Astrocyte (in vitro differentiated cells and primary cell): ENCODE measurements at regions not wholly inside any gene's neighbourhood (a gene's known extent, or its start where the extent isn't known, plus 50 kb on each side); places are given as distances from the start of the nearest gene placed in this dataset.
A peak's percentile ranks its signal among the peaks of the same experiment; 100 is the strongest.

Source experiments
- DNase-seq: peaks from one replicate; pipeline ENCODE4 v3.0.0-alpha.2; 2010; ENCODE audit warnings: low read depth
- FAIRE-seq: peaks from 2 replicates; lab custom pipeline; 2011; peaks lifted over from hg19 to GRCh38; lab: Jason Lieb, UNC
- H2AFZ ChIP-seq: 2 replicates; pipeline ENCODE4 v1.6.0; 2012; ENCODE audit warnings: low read depth, low read length, inconsistent platforms
- H3K27ac ChIP-seq: 2 replicates; pipeline ENCODE4 v1.5.1; 2011; ENCODE audit warnings: low read depth, low read length, inconsistent platforms
- H3K27me3 ChIP-seq: 2 replicates; pipeline ENCODE4 v1.6.0; 2011; ENCODE audit warnings: low read length, inconsistent platforms; ENCODE audit not compliant: insufficient read depth
- H3K36me3 ChIP-seq: 2 replicates; pipeline ENCODE4 v1.5.1; 2011; ENCODE audit warnings: low read length, inconsistent platforms; ENCODE audit not compliant: insufficient read depth
- H3K4me1 ChIP-seq: 2 replicates; pipeline ENCODE4 v1.5.1; 2011; ENCODE audit warnings: low read length, inconsistent platforms; ENCODE audit not compliant: insufficient read depth
- H3K4me2 ChIP-seq: 2 replicates; pipeline ENCODE4 v1.6.0; 2012; ENCODE audit warnings: low read length, inconsistent platforms
- H3K4me3 ChIP-seq: 2 replicates; pipeline ENCODE4 v1.5.1; 2011; ENCODE audit warnings: low read depth, mild to moderate bottlenecking, low read length, inconsistent platforms; ENCODE audit not compliant: insufficient read depth
- H3K79me2 ChIP-seq: 2 replicates; pipeline ENCODE4 v1.6.0; 2012; ENCODE audit warnings: mild to moderate bottlenecking, low read length, inconsistent platforms; ENCODE audit not compliant: insufficient read depth
- H3K9ac ChIP-seq: 2 replicates; pipeline ENCODE4 v1.6.0; 2012; ENCODE audit warnings: mild to moderate bottlenecking, low read length, inconsistent platforms
- H3K9me3 ChIP-seq: 2 replicates; pipeline ENCODE4 v1.5.1; 2012; ENCODE audit warnings: low read depth, mild to moderate bottlenecking, low read length, inconsistent platforms; ENCODE audit not compliant: insufficient read depth
- H4K20me1 ChIP-seq: 2 replicates; pipeline ENCODE4 v1.6.0; 2012; ENCODE audit warnings: low read length, inconsistent platforms; ENCODE audit not compliant: insufficient read depth
- H3K27ac Mint-ChIP-seq: one replicate; pipeline ENCODE4 v1.8.0; 2021; ENCODE audit warnings: mild to moderate bottlenecking, mixed read lengths; ENCODE audit not compliant: unreplicated experiment
- H3K27me3 Mint-ChIP-seq: one replicate; pipeline ENCODE4 v1.8.0; 2021; ENCODE audit warnings: low read depth, mixed read lengths; ENCODE audit not compliant: unreplicated experiment
- H3K36me3 Mint-ChIP-seq: one replicate; pipeline ENCODE4 v1.8.0; 2021; ENCODE audit warnings: low read depth, mixed read lengths; ENCODE audit not compliant: unreplicated experiment
- H3K4me1 Mint-ChIP-seq: one replicate; pipeline ENCODE4 v1.8.0; 2021; ENCODE audit warnings: low read depth, mixed read lengths; ENCODE audit not compliant: unreplicated experiment
- H3K4me3 Mint-ChIP-seq: one replicate; pipeline ENCODE4 v1.8.0; 2021; ENCODE audit warnings: mild to moderate bottlenecking, moderate library complexity, mixed read lengths; ENCODE audit not compliant: unreplicated experiment
- H3K9me3 Mint-ChIP-seq: one replicate; pipeline ENCODE4 v1.8.0; 2021; ENCODE audit warnings: mild to moderate bottlenecking, mixed read lengths; ENCODE audit not compliant: unreplicated experiment
- CTCF ChIP-seq: IDR thresholded peaks from 2 replicates; pipeline ENCODE4 v1.5.1; 2011; ENCODE audit warnings: low read depth, mild to moderate bottlenecking, inconsistent platforms, low read length, moderate library complexity; ENCODE audit not compliant: insufficient read depth
- EZH2 ChIP-seq: IDR thresholded peaks from 2 replicates; pipeline ENCODE4 v1.6.1; 2012; ENCODE audit warnings: mild to moderate bottlenecking, low read length, inconsistent platforms; ENCODE audit not compliant: insufficient read depth

- Histone ChIP-seq H3K36me3 (no peaks in the 10 kb centered on the region), H4K20me1 (no peaks in the 10 kb centered on the region), H3K27me3 (no peaks in the 10 kb centered on the region), H3K9ac (no peak overlapping the region), H3K9me3 (no peaks in the 10 kb centered on the region), H3K27ac (no peak overlapping the region), H3K4me3 (no peak overlapping the region), H3K4me1 (peaks cover 5% of the 10 kb centered on the region), H3K79me2 (no peaks in the 10 kb centered on the region), H3K4me2 (no peak overlapping the region), H2AFZ (no peak overlapping the region)
- DNase-seq = no peak
- Mint-ChIP-seq H3K4me3 (no peak overlapping the region), H3K9me3 (no peaks in the 10 kb centered on the region), H3K27ac (no peak overlapping the region), H3K27me3 (no peaks in the 10 kb centered on the region), H3K4me1 (peaks cover 6% of the 10 kb centered on the region), H3K36me3 (no peaks in the 10 kb centered on the region)
- no peak for FAIRE-seq
- no peak for TF ChIP-seq EZH2
- no peak for TF ChIP-seq CTCF
These were observed 98.2 kb downstream of the PRLHR start for GRCh38 chr10:118497227-118497626.

- Histone ChIP-seq H3K27ac (no peak overlapping the region), H3K79me2 (no peaks in the 10 kb centered on the region), H3K4me2 (no peak overlapping the region), H3K36me3 (no peaks in the 10 kb centered on the region), H4K20me1 (no peaks in the 10 kb centered on the region), H3K4me1 (peaks cover 5% of the 10 kb centered on the region), H3K4me3 (no peak overlapping the region), H2AFZ (no peak overlapping the region), H3K9ac (no peak overlapping the region), H3K27me3 (no peaks in the 10 kb centered on the region), H3K9me3 (no peaks in the 10 kb centered on the region)
- Mint-ChIP-seq H3K9me3 (no peaks in the 10 kb centered on the region), H3K36me3 (no peaks in the 10 kb centered on the region), H3K4me3 (no peak overlapping the region), H3K27me3 (no peaks in the 10 kb centered on the region), H3K4me1 (peaks cover 2% of the 10 kb centered on the region), H3K27ac (no peak overlapping the region)
- TF ChIP-seq EZH2 = no peak
- TF ChIP-seq CTCF = no peak
- no peak for FAIRE-seq
- no peak for DNase-seq
These were observed 98.9 kb downstream of the PRLHR start for GRCh38 chr10:118496525-118496924.

- Histone ChIP-seq H3K4me3 (no peak overlapping the region), H3K27me3 (no peaks in the 10 kb centered on the region), H3K4me1 (no peaks in the 10 kb centered on the region), H3K36me3 (no peaks in the 10 kb centered on the region), H3K79me2 (no peaks in the 10 kb centered on the region), H2AFZ (no peak overlapping the region), H4K20me1 (no peaks in the 10 kb centered on the region), H3K9me3 (no peaks in the 10 kb centered on the region), H3K27ac (no peak overlapping the region), H3K9ac (no peak overlapping the region), H3K4me2 (no peak overlapping the region)
- Mint-ChIP-seq H3K27me3 (no peaks in the 10 kb centered on the region), H3K4me3 (no peak overlapping the region), H3K36me3 (peaks cover 2% of the 10 kb centered on the region), H3K4me1 (peaks cover 2% of the 10 kb centered on the region), H3K9me3 (peaks cover 4% of the 10 kb centered on the region), H3K27ac (no peak overlapping the region)
- TF ChIP-seq EZH2 = no peak
- TF ChIP-seq CTCF = no peak
- FAIRE-seq (no peak), DNase-seq (peak; percentile 44)
These were observed 99.9 kb downstream of the PRLHR start for GRCh38 chr10:118495499-118495898.
